ENCODE measurements at regions not wholly inside any gene's neighbourhood (a gene's known extent, or its start where the extent isn't known, plus 50 kb on each side); places are given as distances from the start of the nearest gene placed in this dataset.
"Not testable (repeated sequence)": the region's sequence is repeated elsewhere in the genome, so short reads cannot be mapped to it uniquely, and the experiment has no call there.

DNA sequence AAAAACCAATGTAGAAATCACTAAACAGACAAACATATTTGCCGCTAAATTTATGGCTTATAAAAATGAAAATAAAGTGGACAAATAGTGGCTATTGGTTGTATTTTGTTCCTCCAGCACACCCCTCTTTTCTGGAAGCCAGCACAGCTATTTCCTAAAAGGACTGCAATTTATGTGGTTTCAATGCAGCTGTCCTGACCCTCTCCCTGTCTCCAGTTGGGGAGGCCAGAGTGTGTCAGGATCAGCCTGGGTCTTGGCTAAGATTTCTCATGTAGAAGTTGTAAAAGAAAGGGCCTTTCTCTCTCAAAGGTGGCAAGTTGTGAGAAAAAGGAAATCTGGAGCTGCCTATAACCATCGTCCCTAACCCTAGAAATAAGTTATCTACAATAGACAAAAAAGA, 165.6 kb downstream of the ALDH8A1 start:
- FAIRE-seq: no peak

DNA sequence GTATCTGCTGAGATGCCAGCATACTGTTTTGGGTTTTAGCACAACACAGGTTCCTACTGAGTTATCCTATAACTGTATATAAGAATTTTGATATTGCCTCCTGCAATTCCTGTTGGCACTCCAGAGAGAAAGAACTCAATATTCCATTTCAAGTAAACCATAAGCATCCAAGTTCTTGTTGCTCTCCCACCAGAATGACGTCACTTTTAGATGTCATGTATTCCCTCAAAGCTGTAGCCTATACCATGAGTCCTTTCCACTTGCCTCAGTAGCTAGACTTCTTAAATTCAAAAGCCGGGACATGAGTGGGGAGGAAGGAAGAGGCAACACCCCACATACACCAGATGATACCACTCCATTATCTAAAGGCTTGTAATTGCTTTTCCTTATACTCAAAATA, 171.5 kb downstream of the ALDH8A1 start:
- FAIRE-seq: no peak

DNA sequence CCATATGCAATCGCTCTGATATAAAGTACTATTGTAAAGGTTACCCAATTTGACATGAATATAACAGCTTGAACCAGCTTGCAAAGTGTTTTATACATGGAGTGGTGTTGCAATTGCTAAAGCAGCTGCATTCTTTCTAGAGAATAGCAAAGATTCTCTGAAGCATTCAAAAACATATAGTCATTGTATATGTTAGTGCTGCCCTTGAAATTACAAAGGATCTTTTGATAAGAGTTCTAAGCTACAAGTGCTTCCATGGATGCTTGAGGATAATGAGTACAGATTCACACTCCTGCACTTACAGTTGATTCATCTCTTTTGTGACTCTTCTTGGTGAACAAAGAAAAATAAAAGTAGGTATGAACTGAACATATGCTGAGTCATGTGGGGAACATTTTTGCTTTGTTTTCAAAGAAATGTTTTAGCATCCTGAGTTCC, 175.7 kb downstream of the ALDH8A1 start:
- no peak for FAIRE-seq

DNA sequence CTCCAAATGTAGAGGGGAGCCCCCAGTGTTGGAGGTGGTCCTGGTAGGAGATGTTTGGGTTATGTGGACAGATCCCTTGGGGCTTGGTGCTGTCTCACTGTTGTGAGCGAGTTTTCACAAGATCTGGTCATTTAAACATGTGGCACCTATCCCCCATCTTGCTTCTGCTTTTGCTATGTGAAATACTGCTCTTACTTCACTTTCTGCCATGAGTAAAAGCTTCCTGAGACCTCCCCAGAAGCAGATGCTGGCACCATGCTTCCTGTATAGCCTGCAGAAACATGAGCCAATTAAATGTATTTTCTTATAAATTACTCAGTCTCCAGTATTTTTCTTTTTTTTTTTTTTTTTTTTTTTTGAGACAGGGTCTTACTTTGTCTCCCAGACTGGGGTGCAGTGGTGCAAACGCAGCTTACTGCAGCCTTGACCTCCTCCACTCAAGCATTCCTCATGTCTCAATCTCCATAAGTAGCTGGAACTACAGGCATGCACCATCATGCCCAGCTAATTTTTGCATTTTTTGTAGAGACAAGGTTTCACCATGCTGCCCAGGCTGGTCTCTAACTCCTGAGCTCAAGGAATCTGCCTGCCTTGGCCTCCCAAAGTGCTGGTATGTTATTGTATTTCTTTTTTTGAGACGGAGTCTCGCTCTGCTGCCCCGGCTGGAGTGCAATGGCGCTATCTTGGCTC, 177.1 kb downstream of the ALDH8A1 start:
- no peak for FAIRE-seq

DNA sequence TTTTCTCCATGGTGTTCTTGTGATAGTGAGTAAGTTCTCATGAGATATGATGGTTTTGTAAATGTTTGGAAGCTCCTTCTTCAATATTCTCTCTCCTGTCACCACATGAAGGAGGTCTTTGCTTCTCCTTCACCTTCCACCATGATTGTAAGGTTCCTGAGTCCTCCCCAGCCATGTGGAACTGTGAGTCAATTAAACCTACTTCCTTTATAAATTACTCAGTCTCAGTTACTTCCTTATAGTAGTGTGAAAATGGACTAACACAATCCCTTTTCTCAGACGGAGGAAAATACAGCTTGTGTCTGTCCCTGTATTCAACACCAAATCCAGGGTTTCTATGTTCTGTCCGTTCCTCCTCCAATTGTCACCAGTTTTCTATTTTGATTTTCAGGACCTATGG, 181.0 kb downstream of the ALDH8A1 start:
- FAIRE-seq: no peak

DNA sequence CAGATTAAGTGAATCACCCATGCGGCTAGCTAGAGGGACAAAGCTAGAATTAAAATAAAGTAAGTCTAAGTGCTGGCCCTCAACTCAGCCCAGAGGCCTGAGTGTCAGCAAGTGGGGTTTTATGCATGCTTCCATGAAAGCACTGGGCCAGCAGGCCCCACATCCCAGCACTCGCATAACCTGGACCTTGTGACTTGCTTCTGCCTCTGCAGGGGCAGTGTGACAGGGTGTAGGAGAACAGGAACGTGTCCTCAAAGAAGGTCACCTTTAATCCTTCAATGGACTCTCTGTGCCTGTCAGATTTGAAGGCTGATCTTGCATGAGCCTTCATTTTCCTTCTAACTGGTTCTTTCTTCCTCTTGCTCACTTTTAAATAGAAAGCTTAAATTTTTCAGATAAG, 183.4 kb downstream of the ALDH8A1 start:
- FAIRE-seq: no peak

DNA sequence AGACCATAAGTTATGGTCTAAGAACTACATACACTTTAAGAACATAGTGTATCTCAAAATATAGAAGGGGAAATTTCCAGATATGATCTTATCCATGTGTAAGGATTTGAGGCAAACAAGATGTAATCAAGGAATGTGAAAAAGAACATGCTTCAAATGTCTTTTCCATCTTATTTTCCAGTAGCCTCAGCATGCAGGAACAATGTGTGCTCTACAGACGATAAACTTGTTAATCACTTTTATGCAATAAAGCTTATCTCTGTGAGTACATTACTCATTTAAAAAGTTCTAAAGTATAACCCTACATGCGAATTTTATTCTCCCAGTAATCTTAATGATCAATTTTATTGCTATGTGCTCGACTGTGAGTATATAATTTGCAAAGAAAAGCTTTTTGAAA, 185.2 kb downstream of the ALDH8A1 start:
- FAIRE-seq: no peak

DNA sequence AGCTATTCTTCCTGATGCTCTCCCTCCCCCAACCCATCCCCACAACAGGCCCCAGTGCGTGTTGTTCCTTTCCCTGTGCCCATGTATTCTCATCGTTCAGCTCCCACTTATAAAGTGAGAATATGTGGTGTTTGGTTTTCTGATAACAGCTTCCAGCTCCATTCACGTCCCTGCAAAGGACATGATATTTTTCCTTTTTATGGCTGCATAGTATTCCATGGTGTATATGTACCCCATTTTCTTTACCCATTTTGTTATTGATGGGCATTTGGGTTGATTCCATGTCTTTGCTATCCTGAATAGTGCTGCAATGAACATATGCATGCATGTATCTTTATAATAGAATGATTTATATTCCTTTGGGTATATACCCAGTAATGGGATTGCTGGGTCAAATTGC, 186.3 kb downstream of the ALDH8A1 start:
- not testable (repeated sequence) for FAIRE-seq

DNA sequence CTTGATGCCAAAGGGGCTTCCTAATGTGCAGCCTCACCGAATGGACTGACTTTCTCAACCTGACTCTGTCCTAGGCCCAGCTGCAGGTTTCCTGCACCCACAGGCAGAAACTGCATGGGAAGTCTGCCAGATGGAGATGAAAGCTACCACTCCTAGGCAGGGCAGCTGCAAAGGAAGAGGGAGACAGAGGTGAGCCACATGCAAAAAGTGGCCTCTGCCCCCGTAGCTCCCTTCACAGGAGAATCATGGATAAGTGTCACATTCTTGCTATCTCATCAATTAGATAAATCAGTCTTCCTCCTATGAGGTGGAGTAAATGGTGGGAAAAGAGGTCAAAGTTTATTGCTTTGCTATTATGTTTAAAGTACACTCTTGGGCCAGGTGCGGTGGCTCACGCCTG, 191.3 kb downstream of the ALDH8A1 start:
- no peak for FAIRE-seq

DNA sequence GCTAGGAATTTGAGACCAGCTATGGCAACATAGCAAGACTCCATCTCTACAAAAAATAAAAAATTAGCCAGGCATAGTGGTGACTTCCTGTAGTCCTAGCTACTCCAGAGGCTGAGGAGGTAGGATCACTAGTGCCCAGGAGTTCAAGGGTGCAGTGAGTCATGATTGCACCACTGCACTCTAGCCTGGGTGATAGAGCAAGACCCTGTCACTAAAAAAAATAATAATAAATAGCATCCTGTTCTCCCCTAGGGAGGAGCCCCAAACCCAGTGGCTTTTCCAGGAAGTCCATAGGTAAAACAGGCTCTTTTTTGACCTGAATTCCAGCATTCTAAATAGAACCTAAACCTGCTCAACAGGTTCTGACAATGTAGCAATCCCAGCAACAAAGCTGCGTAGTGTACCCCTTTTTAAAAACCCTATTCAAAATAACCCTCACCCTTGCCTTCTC, 192.0 kb downstream of the ALDH8A1 start:
- FAIRE-seq: no peak

DNA sequence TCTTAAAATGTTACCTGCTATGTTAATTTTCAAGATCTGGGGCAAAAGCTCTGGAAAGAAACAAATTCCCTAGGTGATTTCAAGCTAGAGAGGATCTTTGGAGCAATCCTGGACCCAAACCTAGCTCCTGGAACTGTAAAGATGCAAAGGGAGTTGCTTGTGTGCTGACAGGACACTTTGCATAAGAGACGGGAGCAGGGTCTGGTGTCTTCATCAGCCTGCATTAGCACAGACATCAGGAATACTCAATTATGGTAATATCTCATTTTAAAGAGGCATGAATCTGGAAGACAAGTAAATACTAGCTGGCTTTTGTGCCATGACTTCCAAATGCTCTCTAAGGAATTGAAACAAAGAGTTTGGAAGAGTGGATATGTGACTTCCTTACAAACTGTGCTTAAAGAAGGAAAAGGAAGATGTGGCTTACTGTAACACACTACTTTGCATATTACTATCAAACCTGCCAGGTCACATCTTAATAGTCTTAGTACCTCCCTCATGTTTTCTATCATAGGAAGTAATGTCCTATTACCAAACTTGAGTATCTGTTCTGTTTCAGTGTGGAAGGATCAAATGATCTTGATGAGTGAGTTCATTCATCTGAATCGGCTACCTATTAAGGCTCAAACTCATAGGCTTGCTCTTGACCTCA, 193.4 kb downstream of the ALDH8A1 start:
- no peak for FAIRE-seq

DNA sequence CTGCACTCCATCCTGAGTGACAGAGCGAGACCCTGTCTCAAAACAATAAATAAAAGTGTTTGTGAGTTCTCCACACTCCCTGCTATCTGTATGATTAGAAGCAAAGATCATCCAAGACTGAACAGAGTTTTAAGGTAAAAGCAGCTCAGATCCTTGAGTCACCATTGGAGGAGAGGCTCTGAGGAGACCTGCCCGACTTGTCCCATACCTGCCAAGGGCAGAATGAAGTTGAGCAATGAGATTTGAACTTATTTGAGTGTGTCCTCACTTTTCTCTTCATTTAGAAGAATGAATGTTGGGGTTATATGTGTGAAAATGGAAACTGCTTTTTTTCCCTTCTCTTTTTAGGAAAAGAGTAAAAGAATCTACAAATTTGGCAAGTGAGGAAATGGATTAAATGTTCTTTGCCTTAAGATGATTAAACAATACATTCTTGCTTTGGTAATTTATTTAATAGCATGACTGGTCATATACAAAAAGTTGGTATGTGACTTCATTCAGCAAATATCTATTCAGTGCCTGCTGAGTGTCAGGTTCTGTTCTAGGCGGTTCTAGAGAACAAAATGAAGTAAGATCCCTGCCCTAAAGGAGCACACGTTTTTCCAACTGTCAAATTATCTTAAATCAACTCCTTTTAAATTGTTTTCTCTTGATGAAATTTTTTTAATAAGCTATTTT, 195.7 kb downstream of the ALDH8A1 start:
- no peak for FAIRE-seq

DNA sequence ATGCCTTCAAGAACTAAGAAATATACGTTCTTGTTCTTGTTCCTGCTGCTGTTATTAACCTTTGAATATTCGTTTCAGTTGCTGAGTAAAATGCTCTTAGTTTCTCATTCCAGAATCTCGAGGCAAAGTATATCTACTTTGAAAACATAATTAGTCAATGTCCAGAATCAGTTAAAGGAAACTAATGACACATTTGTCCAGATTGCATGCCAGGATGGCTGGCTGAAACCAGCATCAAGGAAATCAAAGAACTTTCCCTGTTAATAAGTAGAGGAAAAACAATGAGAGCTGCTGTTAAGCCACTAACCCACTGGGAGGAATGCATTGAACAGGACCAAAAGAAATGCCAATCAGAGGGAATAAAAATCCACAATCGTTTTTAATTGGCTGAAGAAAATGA, 196.9 kb downstream of the ALDH8A1 start:
- no peak for FAIRE-seq

DNA sequence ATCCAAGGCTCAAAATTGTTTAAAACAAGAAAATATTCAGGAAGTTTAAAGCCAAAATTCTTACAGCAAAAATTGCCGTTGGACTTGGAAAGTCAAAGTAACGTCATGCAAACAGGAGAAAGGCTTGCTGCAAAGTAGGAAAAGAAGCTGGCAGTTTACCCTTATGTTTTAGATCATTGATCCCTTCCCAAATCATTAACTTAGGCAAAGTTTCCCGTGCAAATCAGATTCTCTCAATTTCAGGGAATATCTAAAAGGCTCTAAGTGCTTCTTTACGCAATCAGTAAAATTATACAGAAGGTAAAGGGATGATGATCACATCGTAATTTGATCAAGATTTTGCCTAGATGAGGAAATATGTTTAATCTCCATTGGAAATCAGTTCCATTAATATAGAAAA, 197.5 kb downstream of the ALDH8A1 start:
- FAIRE-seq: no peak

DNA sequence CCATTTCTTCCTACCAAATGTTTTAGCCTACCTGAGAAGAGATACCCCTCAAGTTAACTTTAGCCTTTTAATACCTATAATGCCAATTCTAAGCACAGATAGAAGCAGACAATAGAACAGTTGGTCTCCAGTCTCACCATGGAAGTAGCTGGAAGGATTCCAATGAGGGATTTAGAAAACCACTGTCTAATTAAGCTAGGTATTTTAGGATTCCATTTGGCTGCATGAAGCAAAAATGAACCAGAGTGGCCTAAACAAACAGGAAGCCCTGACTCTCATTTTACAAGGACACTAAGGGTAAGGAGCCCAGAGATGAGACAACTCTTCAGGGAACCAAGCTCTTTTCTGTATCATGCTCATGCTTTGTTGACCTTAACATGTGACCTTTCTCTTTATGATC, 199.2 kb downstream of the ALDH8A1 start:
- no peak for FAIRE-seq

DNA sequence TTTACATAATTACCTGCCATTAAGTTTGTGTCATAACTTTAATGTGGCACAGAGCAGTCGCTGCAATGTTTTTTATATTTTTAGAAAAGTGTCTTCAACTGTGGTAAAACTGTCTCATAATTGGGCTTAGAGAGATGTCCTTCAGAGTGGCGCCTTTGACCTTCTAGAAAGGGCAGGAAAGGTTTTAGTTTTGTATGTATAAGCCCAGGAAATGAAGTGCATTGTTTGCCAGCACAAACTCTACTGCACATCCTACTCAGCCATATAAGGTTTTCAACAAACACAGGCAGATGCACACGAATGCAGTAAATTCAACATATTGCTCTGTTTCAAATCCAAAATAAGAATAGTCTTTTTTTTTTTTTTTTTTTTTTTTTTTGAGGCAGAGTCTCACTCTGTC, 201.4 kb downstream of the ALDH8A1 start:
- no peak for FAIRE-seq

DNA sequence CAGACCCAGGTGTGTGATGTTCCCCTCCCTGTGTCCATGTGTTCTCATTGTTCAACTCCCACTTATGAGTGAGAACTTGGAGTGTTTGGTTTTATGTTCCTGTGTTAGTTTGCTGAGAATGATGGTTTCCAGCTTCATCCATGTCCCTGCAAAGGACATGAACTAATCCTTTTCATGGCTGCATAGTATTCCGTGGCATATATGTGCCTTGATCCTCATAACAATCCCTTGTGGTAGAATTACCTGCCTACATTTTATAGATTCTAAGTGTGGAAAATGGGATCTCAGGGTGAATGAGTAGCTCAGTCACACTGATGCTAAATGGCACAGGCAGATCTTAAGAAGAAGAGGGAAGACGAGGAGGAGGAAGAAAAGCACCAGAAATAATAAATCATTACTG, 202.7 kb downstream of the ALDH8A1 start:
- not testable (repeated sequence) for FAIRE-seq

DNA sequence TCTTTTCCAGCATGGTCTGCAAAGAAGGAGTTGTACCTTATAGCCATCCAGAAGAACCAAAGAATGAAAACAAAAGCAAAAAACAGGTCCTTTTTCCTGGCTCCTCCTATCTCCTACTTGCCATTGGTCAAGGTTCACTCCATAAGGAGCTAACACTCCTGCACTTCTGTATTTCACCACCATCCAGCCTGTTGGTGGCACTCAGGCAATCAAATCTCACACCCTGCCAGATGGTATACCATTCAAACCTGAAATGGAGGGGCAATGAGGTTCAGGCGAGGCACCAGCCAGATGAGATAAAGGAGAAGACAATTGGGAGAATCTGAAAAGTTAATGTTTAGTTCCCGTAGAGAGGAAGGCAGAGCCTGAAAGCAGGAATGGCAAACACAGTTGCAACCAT, 203.8 kb downstream of the ALDH8A1 start:
- FAIRE-seq: no peak

DNA sequence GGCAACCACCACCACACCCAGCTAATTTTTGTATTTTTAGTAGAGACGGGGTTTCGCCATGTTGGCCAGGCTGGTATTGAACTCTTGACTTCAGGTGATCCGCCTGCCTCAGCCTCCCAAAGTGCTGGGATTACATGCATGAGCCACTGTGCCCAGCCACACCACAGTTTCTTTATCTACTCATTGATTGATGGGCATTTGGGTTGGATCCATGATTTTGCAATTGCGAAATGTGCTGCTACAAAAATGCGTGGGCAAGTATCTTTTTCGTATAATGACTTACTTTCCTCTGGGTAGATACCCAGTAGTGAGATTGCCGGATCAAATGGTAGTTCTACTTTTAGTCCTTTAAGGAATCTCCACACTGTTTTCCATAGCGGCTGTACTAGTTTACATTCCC, 204.7 kb downstream of the ALDH8A1 start:
- FAIRE-seq: not testable (repeated sequence)

DNA sequence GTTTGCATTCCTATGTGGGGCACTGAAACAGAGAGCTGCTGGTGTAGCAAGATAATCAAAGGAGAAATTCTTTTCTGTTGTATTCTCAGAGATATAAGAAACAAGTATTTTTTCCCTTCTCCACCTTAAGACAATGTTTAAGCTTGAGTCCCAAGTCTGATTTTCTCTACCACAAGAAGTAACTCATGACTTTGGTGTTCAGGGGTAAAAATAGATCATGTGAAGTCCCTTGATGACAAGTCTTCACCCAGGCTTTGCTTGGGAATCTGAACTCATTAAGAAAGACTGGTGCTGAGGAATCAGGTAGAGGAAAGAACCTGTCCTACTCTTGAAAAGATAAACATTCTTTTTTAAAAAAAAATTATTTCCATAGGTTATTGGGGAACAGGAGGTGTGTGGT, 205.6 kb downstream of the ALDH8A1 start:
- no peak for FAIRE-seq

DNA sequence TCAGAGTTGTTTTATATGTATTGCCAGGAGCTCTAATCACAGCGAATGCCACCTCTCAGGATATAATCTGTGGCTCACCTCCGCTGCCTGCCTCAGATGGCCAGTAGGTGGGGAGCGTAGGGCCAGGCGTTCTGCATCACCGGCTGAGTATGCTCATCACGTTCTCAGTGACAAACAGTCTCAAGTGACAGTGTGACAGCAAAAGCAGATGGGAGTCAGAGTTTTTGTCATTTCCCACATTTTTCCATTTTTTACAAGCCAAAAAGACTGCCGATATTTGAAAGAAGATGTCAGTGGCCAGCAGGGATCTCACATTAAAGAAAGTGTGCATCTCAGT, 208.7 kb downstream of the ALDH8A1 start:
- no peak for FAIRE-seq

DNA sequence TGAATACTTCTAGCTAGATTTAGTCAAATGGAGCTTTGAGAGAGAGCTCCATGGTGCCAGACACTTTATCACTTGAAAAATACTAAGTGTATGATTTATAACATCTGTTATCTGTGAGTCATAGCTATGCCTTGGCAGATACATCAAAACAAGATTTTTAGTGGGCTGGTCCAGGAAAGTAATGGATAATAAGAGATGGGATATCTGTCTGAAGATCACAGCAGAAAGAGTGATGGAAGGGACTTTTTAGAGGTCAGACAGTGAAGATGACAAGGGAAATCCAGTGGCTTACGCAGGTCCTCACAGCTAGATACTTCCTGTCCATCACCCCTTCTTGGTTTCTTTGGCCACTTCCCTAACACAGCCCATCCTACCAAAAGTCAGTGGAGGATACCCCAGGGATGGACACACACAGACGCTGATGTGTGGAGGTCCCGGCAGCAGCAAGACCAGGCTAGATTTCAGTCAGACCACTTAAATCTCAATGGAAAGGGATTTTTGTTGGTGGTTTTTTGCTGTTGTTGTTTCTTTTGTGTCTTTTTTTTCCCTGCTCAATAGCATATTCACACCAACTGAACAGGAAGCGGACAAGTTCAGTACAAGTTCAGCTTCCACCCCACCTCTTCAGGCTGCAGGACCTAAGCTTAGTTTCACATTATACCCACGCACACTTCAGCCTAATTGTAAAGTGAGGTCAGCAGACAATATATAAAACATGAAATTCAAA, 209.3 kb downstream of the ALDH8A1 start:
- FAIRE-seq: no peak

DNA sequence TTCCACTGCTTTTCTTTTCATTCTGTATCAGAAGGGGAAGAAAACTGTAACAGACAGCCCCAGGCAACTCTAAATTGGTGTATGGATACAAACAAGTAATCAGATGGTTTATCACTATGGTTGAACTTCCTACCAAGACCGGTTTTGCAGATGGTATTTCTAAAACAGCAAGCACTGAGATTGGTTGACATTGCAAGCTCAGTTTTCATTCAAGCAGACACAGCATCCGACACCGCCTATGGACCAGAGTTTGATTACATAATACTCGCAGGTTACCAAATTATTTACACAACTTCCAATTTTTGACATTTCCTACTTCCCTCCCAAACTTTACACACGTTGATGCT, 209.9 kb downstream of the ALDH8A1 start:
- FAIRE-seq: no peak
